ENCODE measurements at regions not wholly inside any gene's neighbourhood (a gene's known extent, or its start where the extent isn't known, plus 50 kb on each side); places are given as distances from the start of the nearest gene placed in this dataset.
"Not testable (repeated sequence)": the region's sequence is repeated elsewhere in the genome, so short reads cannot be mapped to it uniquely, and the experiment has no call there.

GRCh38 chr12:46711756-46712155, 114.0 kb downstream of the SLC38A4 start:
- no peaks in the 10 kb centered on the region for H3K4me1 ChIP-seq (ENCODE audit: control insufficient read depth, insufficient read depth, low read length)
- no peaks in the 10 kb centered on the region for H3K27me3 ChIP-seq (ENCODE audit: control insufficient read depth, insufficient read depth, low read length)
- no peak overlapping the region for H3K4me3 ChIP-seq (ENCODE audit: low read depth, low read length)
- no peak overlapping the region for H3K27ac ChIP-seq (ENCODE audit: low read depth, low read length)
- H3K9me3 ChIP-seq (ENCODE audit: control insufficient read depth, insufficient read depth, low read length): no peaks in the 10 kb centered on the region
- no peaks in the 10 kb centered on the region for H3K36me3 ChIP-seq (ENCODE audit: control insufficient read depth, insufficient read depth, low read length)
- H3K9ac ChIP-seq (ENCODE audit: low read depth, low read length): no peak overlapping the region

- Histone ChIP-seq H3K9ac (ENCODE audit: low read depth, low read length) (no peak overlapping the region), H3K4me1 (ENCODE audit: control insufficient read depth, insufficient read depth, low read length) (no peaks in the 10 kb centered on the region), H3K27ac (ENCODE audit: low read depth, low read length) (no peak overlapping the region), H3K4me3 (ENCODE audit: low read depth, low read length) (no peak overlapping the region), H3K9me3 (ENCODE audit: control insufficient read depth, insufficient read depth, low read length) (no peaks in the 10 kb centered on the region), H3K27me3 (ENCODE audit: control insufficient read depth, insufficient read depth, low read length) (no peaks in the 10 kb centered on the region), H3K36me3 (ENCODE audit: control insufficient read depth, insufficient read depth, low read length) (no peaks in the 10 kb centered on the region)
Measured at GRCh38 chr12:46710125-46710743, 115.6 kb downstream of the SLC38A4 start.

DNA sequence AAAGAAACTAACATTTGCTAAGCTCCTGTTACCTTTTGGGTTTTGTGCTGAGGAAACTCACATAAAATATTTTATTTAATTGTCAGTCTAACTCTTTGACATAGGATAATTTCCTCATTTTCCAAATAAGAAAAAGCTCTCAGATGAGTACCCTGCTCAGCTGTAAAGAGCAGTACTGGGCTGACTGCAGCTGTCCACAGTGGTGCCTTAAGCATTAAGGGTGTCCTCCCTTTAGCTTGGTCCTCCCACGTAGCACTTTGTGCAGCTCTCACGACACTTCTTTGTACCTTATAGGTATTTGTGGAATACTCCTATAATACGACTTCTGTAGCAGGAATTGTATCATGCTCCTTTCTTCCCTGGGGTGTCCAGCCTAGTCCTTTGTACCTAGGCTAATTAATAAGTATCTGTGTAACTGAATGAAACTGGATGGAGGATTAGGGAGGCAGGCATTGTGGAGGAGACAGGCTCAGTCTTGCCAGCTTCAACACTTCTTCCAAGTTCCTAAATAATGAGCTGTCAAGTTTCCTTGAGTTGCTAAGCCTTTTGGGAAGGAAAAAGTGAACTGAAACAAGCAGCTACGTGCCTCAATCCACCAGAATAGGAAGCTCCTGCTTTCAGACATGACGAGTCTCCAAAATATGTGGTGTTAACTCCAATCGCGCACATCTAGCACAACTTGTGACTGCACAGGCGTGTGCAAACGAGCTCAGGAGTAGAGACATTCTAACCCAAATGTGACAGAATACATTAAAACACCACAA, 123.0 kb downstream of the SLC38A4 start:
- Histone ChIP-seq H3K27me3 (ENCODE audit: control insufficient read depth, insufficient read depth, low read length) (no peaks in the 10 kb centered on the region), H3K9ac (ENCODE audit: low read depth, low read length) (no peak overlapping the region), H3K4me3 (ENCODE audit: low read depth, low read length) (no peak overlapping the region), H3K27ac (ENCODE audit: low read depth, low read length) (no peak overlapping the region), H3K36me3 (ENCODE audit: control insufficient read depth, insufficient read depth, low read length) (no peaks in the 10 kb centered on the region), H3K4me1 (ENCODE audit: control insufficient read depth, insufficient read depth, low read length) (no peaks in the 10 kb centered on the region), H3K9me3 (ENCODE audit: control insufficient read depth, insufficient read depth, low read length) (no peaks in the 10 kb centered on the region)

DNA sequence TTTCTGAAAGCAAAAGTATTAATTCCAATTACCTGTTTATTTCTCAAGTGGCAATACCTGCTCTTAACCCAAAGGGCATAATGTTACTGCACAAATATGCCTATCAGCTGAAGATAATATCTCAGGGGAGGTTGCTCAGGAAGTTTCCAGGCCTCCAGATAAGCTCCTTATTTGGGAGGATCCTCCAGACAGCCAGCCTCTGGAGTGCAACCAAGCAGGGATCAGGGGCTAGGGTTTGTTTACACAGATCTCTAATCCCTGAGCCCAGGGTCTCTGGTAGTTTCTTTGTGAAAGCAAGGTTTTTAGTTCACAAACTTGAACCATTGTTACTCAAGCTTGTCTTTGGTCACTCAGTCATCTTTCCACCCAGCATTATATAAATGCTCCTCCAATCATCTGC, 124.4 kb downstream of the SLC38A4 start:
- Histone ChIP-seq H3K27ac (ENCODE audit: low read depth, low read length) (no peak overlapping the region), H3K36me3 (ENCODE audit: control insufficient read depth, insufficient read depth, low read length) (no peaks in the 10 kb centered on the region)

GRCh38 chr12:46699986-46700385, 125.8 kb downstream of the SLC38A4 start:
- H3K27ac ChIP-seq (ENCODE audit: low read depth, low read length): no peak overlapping the region
- H3K4me3 ChIP-seq (ENCODE audit: low read depth, low read length): no peak overlapping the region
- H3K27me3 ChIP-seq (ENCODE audit: control insufficient read depth, insufficient read depth, low read length): no peaks in the 10 kb centered on the region
- H3K36me3 ChIP-seq (ENCODE audit: control insufficient read depth, insufficient read depth, low read length): no peaks in the 10 kb centered on the region
- no peaks in the 10 kb centered on the region for H3K9me3 ChIP-seq (ENCODE audit: control insufficient read depth, insufficient read depth, low read length)
- H3K4me1 ChIP-seq (ENCODE audit: control insufficient read depth, insufficient read depth, low read length): no peaks in the 10 kb centered on the region
- H3K9ac ChIP-seq (ENCODE audit: low read depth, low read length): no peak overlapping the region

More for the DNA sequence above, 124.4 kb downstream of the SLC38A4 start:
- Histone ChIP-seq H3K4me3 (ENCODE audit: low read depth, low read length) (no peak overlapping the region), H3K9ac (ENCODE audit: low read depth, low read length) (no peak overlapping the region), H3K9me3 (ENCODE audit: control insufficient read depth, insufficient read depth, low read length) (no peaks in the 10 kb centered on the region), H3K4me1 (ENCODE audit: control insufficient read depth, insufficient read depth, low read length) (no peaks in the 10 kb centered on the region), H3K27me3 (ENCODE audit: control insufficient read depth, insufficient read depth, low read length) (no peaks in the 10 kb centered on the region)

DNA sequence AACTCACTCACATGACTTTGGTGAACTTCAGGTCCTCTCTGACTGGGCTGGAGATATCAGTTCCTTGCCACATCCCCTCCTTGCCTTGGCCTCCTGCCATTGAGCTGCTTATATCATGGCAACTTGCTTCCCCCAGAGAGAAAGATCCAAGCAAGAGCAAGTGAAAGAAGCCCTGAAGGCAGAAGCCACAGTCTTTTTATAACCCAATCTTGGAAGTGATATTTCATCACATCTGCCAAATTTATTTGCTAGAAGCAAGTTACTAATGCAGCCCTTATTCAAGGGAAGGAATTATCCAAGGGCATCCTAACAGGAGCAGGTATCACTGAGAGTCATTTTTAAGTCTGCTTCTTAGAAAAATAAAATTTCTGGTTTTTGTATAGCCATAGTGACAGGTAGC, 127.8 kb downstream of the SLC38A4 start:
- Histone ChIP-seq H3K4me3 (ENCODE audit: low read depth, low read length) (no peak overlapping the region), H3K27ac (ENCODE audit: low read depth, low read length) (no peak overlapping the region), H3K36me3 (ENCODE audit: control insufficient read depth, insufficient read depth, low read length) (no peaks in the 10 kb centered on the region), H3K27me3 (ENCODE audit: control insufficient read depth, insufficient read depth, low read length) (no peaks in the 10 kb centered on the region), H3K9ac (ENCODE audit: low read depth, low read length) (no peak overlapping the region), H3K4me1 (ENCODE audit: control insufficient read depth, insufficient read depth, low read length) (no peaks in the 10 kb centered on the region), H3K9me3 (ENCODE audit: control insufficient read depth, insufficient read depth, low read length) (no peaks in the 10 kb centered on the region)

DNA sequence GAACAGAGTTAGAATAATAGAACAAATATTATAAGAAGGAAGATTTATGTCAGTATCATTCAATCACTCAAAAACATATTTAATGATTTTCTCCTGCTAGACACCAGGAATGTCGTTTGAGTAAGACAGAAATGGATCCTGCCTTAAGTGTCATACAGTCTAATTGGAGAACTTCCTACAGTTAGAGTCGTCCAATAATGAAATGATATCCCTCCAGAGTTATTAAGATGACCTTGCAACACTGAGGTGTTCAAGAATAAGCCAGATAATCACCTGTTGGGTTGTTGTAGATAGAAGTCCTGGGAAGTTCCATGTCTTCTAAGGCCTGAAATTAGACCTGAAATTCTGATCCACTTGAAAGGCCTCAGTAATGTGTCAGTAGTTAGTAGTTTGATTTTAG, 132.3 kb downstream of the SLC38A4 start:
- Histone ChIP-seq H3K4me3 (ENCODE audit: low read depth, low read length) (no peak overlapping the region), H3K36me3 (ENCODE audit: control insufficient read depth, insufficient read depth, low read length) (no peaks in the 10 kb centered on the region), H3K4me1 (ENCODE audit: control insufficient read depth, insufficient read depth, low read length) (no peaks in the 10 kb centered on the region), H3K9me3 (ENCODE audit: control insufficient read depth, insufficient read depth, low read length) (no peaks in the 10 kb centered on the region), H3K27ac (ENCODE audit: low read depth, low read length) (no peak overlapping the region), H3K27me3 (ENCODE audit: control insufficient read depth, insufficient read depth, low read length) (no peaks in the 10 kb centered on the region), H3K9ac (ENCODE audit: low read depth, low read length) (no peak overlapping the region)

DNA sequence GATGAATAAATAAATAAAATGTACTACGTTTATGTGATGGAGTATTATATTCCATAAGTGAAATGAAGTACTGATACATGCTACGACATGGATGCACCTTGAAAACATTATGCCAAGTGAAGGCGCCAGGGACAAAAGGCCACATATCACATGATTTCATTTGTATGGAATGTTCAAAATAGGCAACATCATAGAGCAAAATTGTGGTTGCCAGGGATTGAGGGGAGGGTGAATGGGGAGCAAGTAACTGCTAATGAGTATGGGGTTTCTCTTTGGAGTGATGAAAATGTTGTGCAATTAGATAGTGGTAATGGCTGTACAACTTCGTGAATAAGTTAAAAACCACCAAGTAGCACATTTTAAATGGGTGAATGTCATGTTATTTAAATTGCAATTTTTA, 132.8 kb downstream of the SLC38A4 start:
- Histone ChIP-seq H3K9me3 (ENCODE audit: control insufficient read depth, insufficient read depth, low read length) (no peaks in the 10 kb centered on the region), H3K4me1 (ENCODE audit: control insufficient read depth, insufficient read depth, low read length) (no peaks in the 10 kb centered on the region), H3K27ac (ENCODE audit: low read depth, low read length) (no peak overlapping the region), H3K36me3 (ENCODE audit: control insufficient read depth, insufficient read depth, low read length) (no peaks in the 10 kb centered on the region), H3K4me3 (ENCODE audit: low read depth, low read length) (no peak overlapping the region), H3K9ac (ENCODE audit: low read depth, low read length) (no peak overlapping the region), H3K27me3 (ENCODE audit: control insufficient read depth, insufficient read depth, low read length) (no peaks in the 10 kb centered on the region)

- no peaks in the 10 kb centered on the region for H3K4me1 ChIP-seq (ENCODE audit: control insufficient read depth, insufficient read depth, low read length)
- no peak overlapping the region for H3K27ac ChIP-seq (ENCODE audit: low read depth, low read length)
- H3K9me3 ChIP-seq (ENCODE audit: control insufficient read depth, insufficient read depth, low read length): no peaks in the 10 kb centered on the region
- H3K36me3 ChIP-seq (ENCODE audit: control insufficient read depth, insufficient read depth, low read length): no peaks in the 10 kb centered on the region
- H3K27me3 ChIP-seq (ENCODE audit: control insufficient read depth, insufficient read depth, low read length): no peaks in the 10 kb centered on the region
- no peak overlapping the region for H3K4me3 ChIP-seq (ENCODE audit: low read depth, low read length)
- H3K9ac ChIP-seq (ENCODE audit: low read depth, low read length): no peak overlapping the region
Measured at GRCh38 chr12:46692606-46693005, 133.2 kb downstream of the SLC38A4 start.

- Histone ChIP-seq H3K9ac (ENCODE audit: low read depth, low read length) (no peak overlapping the region), H3K27me3 (ENCODE audit: control insufficient read depth, insufficient read depth, low read length) (no peaks in the 10 kb centered on the region), H3K4me3 (ENCODE audit: low read depth, low read length) (no peak overlapping the region), H3K9me3 (ENCODE audit: control insufficient read depth, insufficient read depth, low read length) (no peaks in the 10 kb centered on the region; the same call in 1 of the 2 replicates), H3K36me3 (ENCODE audit: control insufficient read depth, insufficient read depth, low read length) (no peaks in the 10 kb centered on the region), H3K27ac (ENCODE audit: low read depth, low read length) (no peak overlapping the region), H3K4me1 (ENCODE audit: control insufficient read depth, insufficient read depth, low read length) (no peaks in the 10 kb centered on the region)
Measured at GRCh38 chr12:46686267-46686942, 139.4 kb downstream of the SLC38A4 start.

DNA sequence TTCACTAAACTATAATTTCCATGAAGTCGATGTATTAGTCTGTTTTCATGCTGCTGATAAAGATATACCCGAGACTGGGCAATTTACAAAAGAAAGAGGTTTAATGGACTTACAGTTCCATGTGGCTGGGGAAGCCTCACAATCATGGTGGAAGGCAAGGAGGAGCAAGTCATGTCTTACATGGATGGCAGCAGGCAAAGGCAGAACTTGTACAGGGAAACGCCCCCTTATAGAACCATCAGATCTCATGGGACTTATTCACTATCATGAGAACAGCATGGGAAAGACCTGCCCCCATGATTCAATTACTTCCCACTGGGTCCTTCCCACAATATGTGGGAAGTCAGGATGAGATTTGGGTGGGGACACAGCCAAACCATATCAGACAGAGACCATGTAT, 141.6 kb downstream of the SLC38A4 start:
- H3K27ac ChIP-seq (ENCODE audit: low read depth, low read length); H3K9ac ChIP-seq (ENCODE audit: low read depth, low read length); H3K4me3 ChIP-seq (ENCODE audit: low read depth, low read length); H3K9me3 ChIP-seq (ENCODE audit: control insufficient read depth, insufficient read depth, low read length); H3K4me1 ChIP-seq (ENCODE audit: control insufficient read depth, insufficient read depth, low read length); H3K36me3 ChIP-seq (ENCODE audit: control insufficient read depth, insufficient read depth, low read length); H3K27me3 ChIP-seq (ENCODE audit: control insufficient read depth, insufficient read depth, low read length): not testable (repeated sequence)

All from HUES48 (cell line).